GM10248 (cell line): ENCODE measurements at regions not wholly inside any gene's neighbourhood (a gene's known extent, or its start where the extent isn't known, plus 50 kb on each side); places are given as distances from the start of the nearest gene placed in this dataset.

Experiments used
- CTCF ChIA-PET: fragments of 300-600 bp; sonication (Branson Sonifier 250); formaldehyde crosslinking; extraction: SDS; loops from one replicate; lab custom pipeline; 2021; ENCODE audit warnings: antibody characterized with exemption; lab: Yijun Ruan, JAX
- POLR2A ChIA-PET: fragments of 350-650 bp; sonication (Branson Sonifier 250); formaldehyde crosslinking; extraction: SDS; loops from one replicate; lab custom pipeline; 2020; ENCODE audit warnings: antibody characterized with exemption; lab: Yijun Ruan, JAX
- DNase-seq: peaks from one replicate; pipeline ENCODE4 v3.0.0; 2012; ENCODE audit errors: extremely low spot score
- TF ChIP-seq, protein P1 (sequence below): IDR thresholded peaks from 2 replicates; pipeline ENCODE4 v1.5.1; 2012; ENCODE audit warnings: mild to moderate bottlenecking, low read depth; ENCODE audit errors: extremely low read depth, missing control alignments, control extremely low read depth

DNA sequence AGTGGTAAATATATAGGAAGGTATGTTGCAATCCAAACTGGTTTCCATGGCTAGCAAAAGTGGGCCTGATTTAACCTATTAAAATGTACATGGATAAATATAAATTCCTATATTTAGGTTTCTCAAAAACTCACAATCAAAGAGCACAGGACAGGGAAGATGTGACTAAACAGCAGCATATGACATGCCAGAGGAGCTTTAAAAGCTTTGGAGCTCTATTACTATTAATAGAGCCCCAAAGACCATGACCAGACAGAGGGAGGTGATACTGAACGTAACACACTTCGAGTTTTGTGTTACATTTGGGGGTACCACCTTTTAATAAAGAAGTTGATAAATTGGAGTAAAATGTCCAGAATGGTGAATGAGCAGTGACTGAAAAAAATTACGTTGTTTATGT, 179.5 kb upstream of the SLC14A2 start:
- CTCF ChIA-PET, result no interaction called here
- TF ChIP-seq, protein P1, sequence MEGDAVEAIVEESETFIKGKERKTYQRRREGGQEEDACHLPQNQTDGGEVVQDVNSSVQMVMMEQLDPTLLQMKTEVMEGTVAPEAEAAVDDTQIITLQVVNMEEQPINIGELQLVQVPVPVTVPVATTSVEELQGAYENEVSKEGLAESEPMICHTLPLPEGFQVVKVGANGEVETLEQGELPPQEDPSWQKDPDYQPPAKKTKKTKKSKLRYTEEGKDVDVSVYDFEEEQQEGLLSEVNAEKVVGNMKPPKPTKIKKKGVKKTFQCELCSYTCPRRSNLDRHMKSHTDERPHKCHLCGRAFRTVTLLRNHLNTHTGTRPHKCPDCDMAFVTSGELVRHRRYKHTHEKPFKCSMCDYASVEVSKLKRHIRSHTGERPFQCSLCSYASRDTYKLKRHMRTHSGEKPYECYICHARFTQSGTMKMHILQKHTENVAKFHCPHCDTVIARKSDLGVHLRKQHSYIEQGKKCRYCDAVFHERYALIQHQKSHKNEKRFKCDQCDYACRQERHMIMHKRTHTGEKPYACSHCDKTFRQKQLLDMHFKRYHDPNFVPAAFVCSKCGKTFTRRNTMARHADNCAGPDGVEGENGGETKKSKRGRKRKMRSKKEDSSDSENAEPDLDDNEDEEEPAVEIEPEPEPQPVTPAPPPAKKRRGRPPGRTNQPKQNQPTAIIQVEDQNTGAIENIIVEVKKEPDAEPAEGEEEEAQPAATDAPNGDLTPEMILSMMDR, result no peak
- POLR2A ChIA-PET, result no interaction called here
- DNase-seq, result no peak

DNA sequence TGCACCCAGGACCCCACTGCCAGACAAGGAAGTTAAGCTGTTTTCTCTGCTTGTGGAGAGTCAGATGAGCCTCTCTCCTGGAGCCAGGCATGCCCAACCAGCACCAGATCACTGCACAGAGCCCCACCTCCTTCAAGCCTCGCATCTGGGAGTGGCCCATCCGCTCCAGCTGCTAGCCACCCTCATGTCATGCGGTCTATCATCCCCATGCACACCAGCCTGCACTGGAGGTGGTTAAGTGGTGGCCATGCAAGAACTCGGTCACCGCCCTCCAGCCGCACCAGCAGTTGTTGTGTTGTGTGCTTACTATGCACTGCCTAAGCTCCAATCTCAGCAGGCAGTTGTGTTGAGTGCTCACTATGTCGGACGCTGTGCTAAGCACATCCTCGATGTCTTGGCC, 177.9 kb upstream of the SLC14A2 start:
- POLR2A ChIA-PET, result no interaction called here
- TF ChIP-seq, protein P1, result no peak

DNA sequence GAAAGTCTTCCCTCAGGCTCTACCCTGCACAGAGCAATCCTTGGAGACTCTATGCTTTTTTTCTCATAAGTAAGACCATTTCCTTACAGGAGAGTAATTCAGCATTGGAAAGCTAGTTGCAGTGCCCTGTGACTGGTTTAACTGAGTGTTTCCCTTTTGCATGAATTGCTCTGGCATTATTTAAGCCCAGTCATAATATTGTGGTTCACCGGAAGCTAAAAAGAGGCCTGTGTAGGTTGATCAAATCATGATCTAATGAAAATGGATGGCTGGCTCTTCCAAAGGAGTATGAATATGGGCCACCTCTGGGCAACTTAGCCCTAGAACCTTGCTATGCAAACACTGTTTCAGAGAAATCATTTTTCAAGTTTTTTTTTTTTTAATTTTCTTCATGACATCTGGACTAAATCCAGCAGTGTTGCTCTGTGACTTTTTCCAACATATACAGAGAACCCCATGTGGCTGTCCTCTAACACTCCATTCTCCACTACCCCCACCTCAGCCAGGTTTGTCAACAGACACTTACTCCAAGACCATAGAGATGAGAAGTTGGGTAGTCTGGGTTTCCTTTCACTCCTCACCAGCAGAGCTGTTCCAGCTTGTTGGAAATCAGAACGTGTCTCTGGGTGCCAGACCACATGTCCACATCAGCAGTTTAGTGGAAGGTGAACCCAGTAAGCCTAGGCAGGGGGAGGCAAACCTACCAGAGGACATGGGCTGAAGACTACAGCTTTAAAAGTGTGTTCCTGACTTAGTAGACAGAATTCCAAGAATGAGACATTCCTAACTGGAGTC, 175.2 kb upstream of the SLC14A2 start:
- ChIA-PET POLR2A (no interaction called here), CTCF (interaction anchor here (1.2 kb wide), 1 partner anchor 23 kb away, joined by 3 read pairs; no protein-coding TSS in a partner anchor)
- TF ChIP-seq, protein P1, result no peak
- no peak for DNase-seq

More for the DNA sequence above, 177.9 kb upstream of the SLC14A2 start:
- CTCF ChIA-PET, result no interaction called here
- no peak for DNase-seq

DNA sequence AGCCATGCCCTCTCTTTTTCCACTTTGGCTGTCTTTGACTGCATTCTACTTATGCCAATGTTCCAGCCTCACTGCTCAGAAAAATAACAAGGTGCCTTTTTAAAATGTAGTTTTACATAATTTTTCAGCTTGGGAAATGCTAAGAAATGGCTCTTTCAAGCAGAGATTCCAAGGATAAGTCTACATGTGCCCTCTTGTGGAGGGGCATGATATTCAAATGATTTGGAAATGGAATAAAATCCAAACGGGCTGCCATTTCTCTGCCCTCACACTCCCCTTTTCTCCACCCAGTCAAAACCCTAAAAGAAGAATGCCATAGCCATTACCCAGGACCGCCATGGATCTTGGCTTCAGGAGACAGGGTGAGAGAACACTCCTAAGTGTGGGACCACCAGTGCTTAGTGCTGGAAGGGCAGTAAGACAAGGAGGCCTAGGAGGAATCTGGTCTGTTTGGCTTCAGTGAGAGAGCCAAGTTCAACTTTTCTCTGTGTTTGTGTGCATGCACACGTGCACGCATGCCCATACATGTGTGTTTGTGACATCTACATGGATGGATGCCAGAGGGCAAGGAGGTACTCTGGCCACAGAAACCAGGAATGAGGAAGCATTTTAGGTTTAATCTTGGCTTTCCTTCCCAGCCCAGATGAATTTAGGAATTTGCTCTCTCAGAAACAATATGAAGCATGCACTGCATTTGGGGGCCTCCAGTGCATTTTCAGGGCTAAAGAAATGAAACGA, 174.0 kb upstream of the SLC14A2 start:
- ChIA-PET CTCF (no interaction called here), POLR2A (no interaction called here)
- no peak for DNase-seq
- TF ChIP-seq, protein P1, result no peak

DNA sequence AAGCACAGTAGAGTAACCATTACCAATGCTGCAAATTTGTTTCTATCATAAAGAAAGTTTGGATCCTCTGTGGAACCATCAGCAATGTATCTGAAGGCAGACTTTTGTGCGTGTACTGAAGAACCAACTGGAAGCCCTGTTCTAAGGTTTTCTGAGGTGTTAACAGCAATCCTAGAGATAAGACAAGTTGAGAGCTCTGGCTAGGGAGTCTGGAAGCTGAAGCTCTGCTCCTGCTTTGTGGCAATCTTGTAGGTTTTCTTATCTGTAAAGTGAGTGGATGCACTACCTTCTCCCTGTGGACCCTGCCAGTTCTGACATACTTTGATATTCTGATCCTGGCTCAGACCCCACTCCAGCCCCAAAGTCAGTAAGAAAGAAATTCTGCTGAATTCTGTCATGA, 171.2 kb upstream of the SLC14A2 start:
- TF ChIP-seq, protein P1, result no peak
- POLR2A ChIA-PET, result no interaction called here
- CTCF ChIA-PET, result no interaction called here
- DNase-seq, result no peak

DNA sequence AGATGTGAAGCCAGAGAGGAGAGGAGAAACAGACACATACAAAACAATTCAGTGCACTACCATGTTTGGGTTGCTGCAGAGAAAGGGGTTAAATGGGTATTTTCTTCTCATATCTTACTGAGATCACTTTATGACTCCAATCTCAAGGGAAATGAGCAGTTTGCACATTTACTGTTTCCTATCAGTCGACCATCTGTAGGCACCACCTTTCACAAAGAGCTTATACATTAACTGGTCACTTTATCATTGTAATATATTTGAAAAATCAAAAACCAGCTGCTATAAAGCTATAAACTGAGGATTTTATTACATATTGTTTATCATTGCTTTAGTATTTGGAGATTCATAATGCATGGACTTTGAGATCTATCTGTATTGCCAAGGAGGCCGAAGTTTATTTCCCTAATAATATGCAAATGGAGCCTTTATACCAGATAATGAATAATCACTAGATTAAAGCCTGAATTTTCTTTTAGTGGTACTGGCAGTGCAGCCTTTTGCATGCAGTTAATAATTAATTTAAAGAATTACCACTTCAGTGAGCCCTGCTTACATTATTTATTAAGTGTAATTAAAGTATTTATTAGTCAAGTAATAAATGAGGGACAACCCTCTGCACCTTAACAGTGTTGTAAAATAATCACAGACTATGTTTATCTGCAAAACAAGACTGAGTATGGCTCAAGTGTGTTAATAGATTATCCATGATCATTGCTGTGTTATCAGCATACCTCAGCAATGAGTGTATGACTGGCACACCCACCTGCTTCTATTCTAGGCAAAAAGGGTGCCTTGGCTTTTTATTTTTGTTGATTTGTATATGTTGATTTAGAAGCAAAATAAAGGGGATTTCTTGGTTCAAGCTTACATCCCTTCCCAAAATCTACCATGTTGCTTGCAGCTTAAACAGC, 167.7 kb upstream of the SLC14A2 start:
- no peak for DNase-seq
- TF ChIP-seq, protein P1, result no peak
- ChIA-PET CTCF (interaction anchor here (1.3 kb wide), 1 partner anchor 11 kb away, joined by 3 read pairs; no protein-coding TSS in a partner anchor), POLR2A (no interaction called here)
